Neural crest cell (in vitro differentiated cells): ENCODE measurements at regions not wholly inside any gene's neighbourhood (a gene's known extent, or its start where the extent isn't known, plus 50 kb on each side); places are given as distances from the start of the nearest gene placed in this dataset.

Source experiments
- DNase-seq: peaks from one replicate; pipeline ENCODE4 v3.0.0; 2021; ENCODE audit warnings: low read depth, mixed read lengths, low spot score
- H3K27ac Mint-ChIP-seq: one replicate; pipeline ENCODE4 v1.8.0; 2021; ENCODE audit warnings: mild to moderate bottlenecking, mixed read lengths; ENCODE audit not compliant: unreplicated experiment
- H3K27me3 Mint-ChIP-seq: 2 replicates; pipeline ENCODE4 v1.8.0; 2021; ENCODE audit warnings: low read depth, mild to moderate bottlenecking, mixed read lengths
- H3K36me3 Mint-ChIP-seq: 2 replicates; pipeline ENCODE4 v1.8.0; 2021; ENCODE audit warnings: low read depth, mild to moderate bottlenecking, mixed read lengths
- H3K4me1 Mint-ChIP-seq: 2 replicates; pipeline ENCODE4 v1.8.0; 2021; ENCODE audit warnings: mixed read lengths
- H3K4me3 Mint-ChIP-seq: one replicate; pipeline ENCODE4 v1.8.0; 2021; ENCODE audit warnings: mild to moderate bottlenecking, mixed read lengths
- H3K9me3 Mint-ChIP-seq: 2 replicates; pipeline ENCODE4 v1.8.0; 2021; ENCODE audit warnings: mixed read lengths
- CTCF ChIP-seq: fragments of 200-600 bp; sonication (generic); conservative IDR thresholded peaks from 2 replicates; pipeline ENCODE4 v1.5.0; 2021; ENCODE audit warnings: antibody characterized with exemption, mild to moderate bottlenecking

DNA sequence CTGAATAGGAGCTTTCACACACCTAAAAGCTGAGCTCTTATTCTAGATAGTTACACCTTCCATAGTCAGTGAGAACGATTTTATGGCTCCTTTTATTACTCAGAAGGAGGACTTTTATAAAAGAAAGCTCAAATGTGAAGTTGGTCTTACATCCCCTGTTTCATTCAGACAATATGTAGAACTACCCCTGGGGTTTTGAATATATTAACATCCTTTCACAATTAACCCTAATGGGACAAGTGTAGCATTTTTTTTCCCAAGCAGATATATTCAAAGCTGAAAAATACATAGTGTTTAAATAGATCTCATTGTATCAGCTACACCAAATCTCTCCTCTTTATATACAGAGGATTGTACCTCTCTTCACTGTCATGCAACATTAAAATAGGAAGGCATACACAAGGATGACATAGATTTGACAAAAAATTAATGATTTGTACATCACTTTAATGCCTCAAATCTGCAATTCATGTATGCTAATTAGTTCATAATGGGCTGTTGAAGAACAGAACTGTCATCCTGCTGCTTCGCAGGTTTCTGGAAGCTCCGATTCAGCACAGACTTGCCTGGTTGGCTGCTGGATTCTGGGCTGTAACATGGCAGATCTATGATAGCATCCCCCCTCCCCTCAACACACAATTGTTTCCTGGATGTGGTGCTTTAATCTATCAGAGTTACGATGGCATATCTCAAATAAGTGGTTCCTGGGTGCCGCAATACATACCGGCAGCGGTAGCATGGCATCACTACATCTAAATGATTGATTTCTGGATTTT is 129.7 kb upstream of the PARD3B start:
- H3K9me3 Mint-ChIP-seq: peaks cover 5% of the 10 kb centered on the region
- H3K27ac Mint-ChIP-seq: no peak overlapping the region
- H3K4me1 Mint-ChIP-seq: peaks cover 12% of the 10 kb centered on the region
- TF ChIP-seq CTCF: no peak
- H3K4me3 Mint-ChIP-seq: peak overlapping the region; percentile 20
- no peaks in the 10 kb centered on the region for H3K27me3 Mint-ChIP-seq
- no peak for DNase-seq
- H3K36me3 Mint-ChIP-seq: peaks cover 12% of the 10 kb centered on the region

DNA sequence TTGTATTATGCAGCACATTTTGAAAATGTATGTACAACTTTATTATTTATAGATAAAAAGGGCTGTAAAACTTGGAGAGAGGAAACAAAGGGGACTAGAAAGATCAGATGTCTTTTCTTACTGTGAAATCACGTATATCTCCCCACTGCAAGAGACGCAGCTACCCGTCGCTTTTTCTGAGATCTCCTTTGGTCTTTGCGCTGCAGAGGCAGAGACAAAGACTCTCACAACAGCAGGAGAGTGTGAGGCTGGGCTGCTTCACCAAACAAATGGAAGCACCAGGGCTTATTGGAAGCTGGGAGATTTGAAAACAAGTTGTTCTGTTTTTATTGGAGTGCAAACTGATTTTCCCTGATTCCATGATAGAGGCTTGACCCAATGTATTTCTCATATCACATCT is 129.0 kb upstream of the PARD3B start:
- Mint-ChIP-seq H3K36me3 (peaks cover 12% of the 10 kb centered on the region), H3K27ac (peak overlapping the region; percentile 87), H3K4me1 (peaks cover 12% of the 10 kb centered on the region), H3K27me3 (no peaks in the 10 kb centered on the region), H3K4me3 (peak overlapping the region; percentile 20), H3K9me3 (peaks cover 5% of the 10 kb centered on the region)
- no peak for TF ChIP-seq CTCF
- DNase-seq: no peak

- TF ChIP-seq CTCF: no peak
- no peaks in the 10 kb centered on the region for H3K27me3 Mint-ChIP-seq
- no peaks in the 10 kb centered on the region for H3K4me1 Mint-ChIP-seq
- peaks cover 21% of the 10 kb centered on the region for H3K36me3 Mint-ChIP-seq
- H3K9me3 Mint-ChIP-seq: peaks cover 26% of the 10 kb centered on the region
- H3K4me3 Mint-ChIP-seq: no peak overlapping the region
- H3K27ac Mint-ChIP-seq: no peak overlapping the region
- DNase-seq: no peak
Observed at GRCh38 chr2:204425821-204426220, 119.5 kb upstream of the PARD3B start.

DNA sequence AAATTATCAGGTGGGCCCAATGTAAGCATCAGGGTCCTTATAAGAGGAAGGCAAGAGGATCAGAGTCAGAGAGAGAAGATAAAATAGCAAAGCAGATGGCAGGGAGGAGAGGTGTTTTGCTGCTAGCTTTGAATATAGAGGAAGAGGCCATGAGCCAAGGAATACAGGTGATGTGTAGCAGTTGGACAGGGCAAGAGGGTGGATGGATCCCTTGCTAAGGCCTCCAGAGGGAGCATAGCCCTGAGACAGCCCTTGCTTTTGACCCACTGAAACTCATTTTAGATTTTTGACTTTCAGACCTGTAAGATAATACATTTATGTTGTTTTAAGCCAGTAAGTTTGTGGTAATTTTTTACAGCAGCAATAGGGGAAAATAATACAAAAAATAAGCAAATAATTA is 116.6 kb upstream of the PARD3B start:
- TF ChIP-seq CTCF: no peak
- H3K36me3 Mint-ChIP-seq: peaks cover 24% of the 10 kb centered on the region
- no peaks in the 10 kb centered on the region for H3K4me1 Mint-ChIP-seq
- H3K4me3 Mint-ChIP-seq: no peak overlapping the region
- DNase-seq: no peak
- H3K27me3 Mint-ChIP-seq: no peaks in the 10 kb centered on the region
- peaks cover 30% of the 10 kb centered on the region for H3K9me3 Mint-ChIP-seq
- no peak overlapping the region for H3K27ac Mint-ChIP-seq

DNA sequence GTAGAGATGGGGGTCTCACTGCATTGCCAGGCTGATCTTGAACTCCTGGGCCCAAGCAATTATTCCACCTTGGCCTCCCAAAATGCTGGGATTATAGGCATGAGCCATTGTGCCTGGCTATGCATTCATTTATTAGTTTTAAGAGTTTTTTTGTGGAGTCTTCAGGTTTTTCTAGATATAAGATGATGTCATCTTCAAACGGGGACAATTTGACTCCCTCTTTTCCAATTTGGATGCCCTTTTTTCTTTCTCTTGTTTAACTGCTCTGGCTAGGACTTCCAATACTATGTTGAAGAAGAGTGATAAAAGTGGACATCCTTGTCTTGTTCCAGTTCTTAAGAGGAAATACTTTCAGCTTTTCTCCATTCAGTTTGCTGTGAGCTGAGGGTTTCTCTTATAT is 113.7 kb upstream of the PARD3B start:
- H3K9me3 Mint-ChIP-seq: peaks cover 15% of the 10 kb centered on the region
- no peak for TF ChIP-seq CTCF
- H3K4me3 Mint-ChIP-seq: no peak overlapping the region
- H3K4me1 Mint-ChIP-seq: no peaks in the 10 kb centered on the region
- H3K27me3 Mint-ChIP-seq: no peaks in the 10 kb centered on the region
- peaks cover 10% of the 10 kb centered on the region for H3K36me3 Mint-ChIP-seq
- H3K27ac Mint-ChIP-seq: no peak overlapping the region
- no peak for DNase-seq
